ENCODE measurements at regions not wholly inside any gene's neighbourhood (a gene's known extent, or its start where the extent isn't known, plus 50 kb on each side); places are given as distances from the start of the nearest gene placed in this dataset.

DNA sequence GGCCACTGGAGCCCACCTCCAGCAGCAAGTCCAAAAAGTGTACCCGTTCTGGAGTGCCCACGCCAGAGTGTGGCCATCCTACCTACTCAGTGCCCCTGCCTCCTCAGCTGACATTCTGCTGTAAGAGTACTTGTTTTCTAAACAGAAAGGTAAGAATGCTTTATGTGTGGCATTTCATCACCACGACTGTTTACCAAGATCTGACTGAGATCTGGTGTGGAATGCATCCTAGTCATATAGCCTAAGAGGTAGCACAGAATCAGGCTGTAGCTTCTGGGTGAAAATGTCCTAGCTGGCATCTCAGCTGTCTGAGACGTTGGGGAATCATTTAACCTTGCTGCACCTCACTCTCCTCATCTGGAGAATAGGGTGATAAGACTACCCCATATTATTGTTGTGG is 638.7 kb upstream of the TENM3 start:
- H3K4me3 ChIP-seq (replicated peaks; ENCODE audit: insufficient read depth, low read length), result no peak overlapping the region
- H3K27ac ChIP-seq (replicated peaks), result no peak overlapping the region
- no peak for DNase-seq (ENCODE audit: low read depth in 1 of 2, low spot score in 1 of 2)
- TF ChIP-seq SPI1 (IDR thresholded peaks at IDR 0.05; ENCODE audit: borderline replicate concordance, low read depth) (no peak), POLR2AphosphoS5 (IDR thresholded peaks at IDR 0.05; ENCODE audit: low read depth) (no peak), GABPA (IDR thresholded peaks at IDR 0.05; ENCODE audit: low read depth) (no peak)
- TF ChIP-seq, protein P1, sequence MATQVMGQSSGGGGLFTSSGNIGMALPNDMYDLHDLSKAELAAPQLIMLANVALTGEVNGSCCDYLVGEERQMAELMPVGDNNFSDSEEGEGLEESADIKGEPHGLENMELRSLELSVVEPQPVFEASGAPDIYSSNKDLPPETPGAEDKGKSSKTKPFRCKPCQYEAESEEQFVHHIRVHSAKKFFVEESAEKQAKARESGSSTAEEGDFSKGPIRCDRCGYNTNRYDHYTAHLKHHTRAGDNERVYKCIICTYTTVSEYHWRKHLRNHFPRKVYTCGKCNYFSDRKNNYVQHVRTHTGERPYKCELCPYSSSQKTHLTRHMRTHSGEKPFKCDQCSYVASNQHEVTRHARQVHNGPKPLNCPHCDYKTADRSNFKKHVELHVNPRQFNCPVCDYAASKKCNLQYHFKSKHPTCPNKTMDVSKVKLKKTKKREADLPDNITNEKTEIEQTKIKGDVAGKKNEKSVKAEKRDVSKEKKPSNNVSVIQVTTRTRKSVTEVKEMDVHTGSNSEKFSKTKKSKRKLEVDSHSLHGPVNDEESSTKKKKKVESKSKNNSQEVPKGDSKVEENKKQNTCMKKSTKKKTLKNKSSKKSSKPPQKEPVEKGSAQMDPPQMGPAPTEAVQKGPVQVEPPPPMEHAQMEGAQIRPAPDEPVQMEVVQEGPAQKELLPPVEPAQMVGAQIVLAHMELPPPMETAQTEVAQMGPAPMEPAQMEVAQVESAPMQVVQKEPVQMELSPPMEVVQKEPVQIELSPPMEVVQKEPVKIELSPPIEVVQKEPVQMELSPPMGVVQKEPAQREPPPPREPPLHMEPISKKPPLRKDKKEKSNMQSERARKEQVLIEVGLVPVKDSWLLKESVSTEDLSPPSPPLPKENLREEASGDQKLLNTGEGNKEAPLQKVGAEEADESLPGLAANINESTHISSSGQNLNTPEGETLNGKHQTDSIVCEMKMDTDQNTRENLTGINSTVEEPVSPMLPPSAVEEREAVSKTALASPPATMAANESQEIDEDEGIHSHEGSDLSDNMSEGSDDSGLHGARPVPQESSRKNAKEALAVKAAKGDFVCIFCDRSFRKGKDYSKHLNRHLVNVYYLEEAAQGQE (IDR thresholded peaks at IDR 0.05; ENCODE audit: insufficient replicate concordance, low read depth), result no peak
- TF ChIP-seq, protein P2, sequence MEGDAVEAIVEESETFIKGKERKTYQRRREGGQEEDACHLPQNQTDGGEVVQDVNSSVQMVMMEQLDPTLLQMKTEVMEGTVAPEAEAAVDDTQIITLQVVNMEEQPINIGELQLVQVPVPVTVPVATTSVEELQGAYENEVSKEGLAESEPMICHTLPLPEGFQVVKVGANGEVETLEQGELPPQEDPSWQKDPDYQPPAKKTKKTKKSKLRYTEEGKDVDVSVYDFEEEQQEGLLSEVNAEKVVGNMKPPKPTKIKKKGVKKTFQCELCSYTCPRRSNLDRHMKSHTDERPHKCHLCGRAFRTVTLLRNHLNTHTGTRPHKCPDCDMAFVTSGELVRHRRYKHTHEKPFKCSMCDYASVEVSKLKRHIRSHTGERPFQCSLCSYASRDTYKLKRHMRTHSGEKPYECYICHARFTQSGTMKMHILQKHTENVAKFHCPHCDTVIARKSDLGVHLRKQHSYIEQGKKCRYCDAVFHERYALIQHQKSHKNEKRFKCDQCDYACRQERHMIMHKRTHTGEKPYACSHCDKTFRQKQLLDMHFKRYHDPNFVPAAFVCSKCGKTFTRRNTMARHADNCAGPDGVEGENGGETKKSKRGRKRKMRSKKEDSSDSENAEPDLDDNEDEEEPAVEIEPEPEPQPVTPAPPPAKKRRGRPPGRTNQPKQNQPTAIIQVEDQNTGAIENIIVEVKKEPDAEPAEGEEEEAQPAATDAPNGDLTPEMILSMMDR (IDR thresholded peaks at IDR 0.05; ENCODE audit: insufficient read depth, low read length), result no peak
- no peaks in the 10 kb centered on the region for H3K27me3 ChIP-seq (ENCODE audit: insufficient read depth, poor library complexity, severe bottlenecking)

DNA sequence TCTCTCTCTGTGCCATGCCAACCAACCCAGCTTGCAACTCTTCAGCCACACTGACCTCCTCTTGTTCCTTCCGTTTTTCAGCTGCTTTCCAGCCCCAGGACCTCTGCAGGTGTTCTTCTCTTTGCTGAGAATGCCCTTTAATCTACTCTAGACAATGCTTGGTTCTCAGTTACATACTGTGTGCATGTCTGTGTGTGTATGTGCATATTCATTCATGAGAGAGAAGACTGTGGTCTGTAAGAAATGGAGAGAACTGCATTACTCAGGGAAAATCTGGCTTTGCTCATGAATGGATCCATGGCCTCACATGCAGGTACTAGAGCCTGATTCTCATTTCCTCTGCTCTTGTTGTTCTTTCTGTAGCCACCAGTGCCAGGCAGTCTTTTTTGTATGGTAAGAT is 636.9 kb upstream of the TENM3 start:
- no peak for DNase-seq (ENCODE audit: low read depth in 1 of 2, low spot score in 1 of 2)
- H3K27me3 ChIP-seq (ENCODE audit: insufficient read depth, poor library complexity, severe bottlenecking), result no peaks in the 10 kb centered on the region
- no peak overlapping the region for H3K4me3 ChIP-seq (replicated peaks; ENCODE audit: insufficient read depth, low read length)
- no peak overlapping the region for H3K27ac ChIP-seq (replicated peaks)
- TF ChIP-seq, protein P1 (IDR thresholded peaks at IDR 0.05; ENCODE audit: insufficient replicate concordance, low read depth), result no peak
- TF ChIP-seq, protein P2 (IDR thresholded peaks at IDR 0.05; ENCODE audit: insufficient read depth, low read length), result no peak
- TF ChIP-seq GABPA (IDR thresholded peaks at IDR 0.05; ENCODE audit: low read depth) (no peak), POLR2AphosphoS5 (IDR thresholded peaks at IDR 0.05; ENCODE audit: low read depth) (no peak), SPI1 (IDR thresholded peaks at IDR 0.05; ENCODE audit: borderline replicate concordance, low read depth) (no peak)

DNA sequence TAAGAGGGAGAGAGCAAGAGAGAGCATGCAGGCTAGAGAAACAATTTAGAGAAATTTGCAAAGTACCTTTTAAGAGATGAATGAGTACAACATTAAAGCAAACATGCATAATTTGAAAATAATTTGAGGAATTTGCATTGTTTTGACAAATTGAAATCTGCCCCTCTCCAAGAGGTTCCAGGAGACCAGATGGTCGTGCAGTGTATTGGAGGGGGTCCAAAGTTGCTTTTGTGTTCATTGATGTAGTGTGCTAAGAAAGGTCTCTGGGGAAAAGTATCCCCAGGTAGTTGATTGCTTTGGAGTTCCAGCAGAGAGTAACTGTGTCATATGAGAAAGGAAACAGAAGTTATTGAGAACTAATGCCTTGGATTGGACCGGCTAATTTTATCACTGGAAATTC is 635.0 kb upstream of the TENM3 start:
- no peak for TF ChIP-seq GABPA (IDR thresholded peaks at IDR 0.05; ENCODE audit: low read depth)
- no peak for DNase-seq (ENCODE audit: low read depth in 1 of 2, low spot score in 1 of 2)
- Histone ChIP-seq H3K4me3 (replicated peaks; ENCODE audit: insufficient read depth, low read length) (no peak overlapping the region), H3K27me3 (ENCODE audit: insufficient read depth, poor library complexity, severe bottlenecking) (no peaks in the 10 kb centered on the region), H3K27ac (replicated peaks) (no peak overlapping the region)

DNA sequence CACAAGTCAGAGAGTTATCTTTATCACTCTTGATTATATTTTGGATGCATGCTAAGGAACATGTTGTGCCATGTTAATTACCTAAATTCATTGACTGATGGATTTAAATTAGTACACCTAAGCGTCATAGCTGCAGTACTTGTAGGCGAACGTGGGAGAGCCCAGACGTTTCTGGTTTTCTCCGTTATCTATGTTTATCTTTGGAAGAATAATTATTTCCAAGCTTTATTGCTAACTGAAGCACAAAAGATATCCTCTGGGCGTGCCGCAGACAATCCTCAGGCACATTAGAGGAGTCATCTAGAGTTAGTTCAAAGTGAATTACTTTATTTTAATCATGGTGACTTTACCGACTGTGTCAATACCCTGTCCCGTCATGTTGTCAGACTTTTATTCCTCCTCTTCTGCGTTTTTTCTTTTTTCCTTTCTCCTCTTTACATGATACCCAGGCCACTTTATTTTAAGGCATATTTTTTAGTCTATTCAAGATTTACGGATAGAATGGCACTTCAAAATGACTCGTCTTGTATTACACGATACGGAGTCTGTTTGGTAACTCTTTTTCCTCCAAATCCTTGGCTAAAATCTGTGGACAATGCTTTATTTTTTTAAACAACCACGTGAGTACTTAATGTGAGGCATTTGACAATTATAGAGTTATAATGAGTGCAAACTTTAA is 632.0 kb upstream of the TENM3 start:
- Histone ChIP-seq H3K27me3 (ENCODE audit: insufficient read depth, poor library complexity, severe bottlenecking) (no peaks in the 10 kb centered on the region), H3K27ac (replicated peaks) (no peak overlapping the region), H3K4me3 (replicated peaks; ENCODE audit: insufficient read depth, low read length) (no peak overlapping the region)
- no peak for DNase-seq (ENCODE audit: low read depth in 1 of 2, low spot score in 1 of 2)
- TF ChIP-seq, protein P1 (IDR thresholded peaks at IDR 0.05; ENCODE audit: insufficient replicate concordance, low read depth), result no peak
- no peak for TF ChIP-seq GABPA (IDR thresholded peaks at IDR 0.05; ENCODE audit: low read depth)
- TF ChIP-seq POLR2AphosphoS5 (IDR thresholded peaks at IDR 0.05; ENCODE audit: low read depth), result no peak
- no peak for TF ChIP-seq SPI1 (IDR thresholded peaks at IDR 0.05; ENCODE audit: borderline replicate concordance, low read depth)
- TF ChIP-seq, protein P2 (IDR thresholded peaks at IDR 0.05; ENCODE audit: insufficient read depth, low read length), result no peak

All from HL-60 (cell line).